ENCODE measurements at regions not wholly inside any gene's neighbourhood (a gene's known extent, or its start where the extent isn't known, plus 50 kb on each side); places are given as distances from the start of the nearest gene placed in this dataset.
"Not testable (repeated sequence)": the region's sequence is repeated elsewhere in the genome, so short reads cannot be mapped to it uniquely, and the experiment has no call there.

DNA sequence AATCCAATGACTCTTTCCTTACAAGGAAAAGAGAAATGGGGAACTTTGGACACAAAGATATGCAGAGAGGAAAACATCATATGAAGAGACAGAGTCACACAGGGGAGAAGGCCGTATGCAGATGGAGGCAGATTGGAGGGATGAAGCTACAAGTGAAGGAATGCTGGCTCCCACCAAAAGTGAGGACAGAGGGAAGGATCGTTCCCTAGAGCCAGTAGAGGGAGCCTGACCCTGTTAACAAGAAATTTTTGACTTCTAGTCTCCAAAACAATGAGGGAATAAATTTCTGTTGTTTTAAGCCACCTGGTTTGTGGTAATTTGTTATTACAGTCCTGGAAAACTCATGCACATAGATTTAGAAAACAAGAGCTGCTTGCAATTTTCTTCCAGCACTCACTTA is 169.3 kb downstream of the PMAIP1 start:
- FAIRE-seq (no peak), DNase-seq (ENCODE audit: insufficient read length, low spot score) (no peak)
- TF ChIP-seq, protein P1, sequence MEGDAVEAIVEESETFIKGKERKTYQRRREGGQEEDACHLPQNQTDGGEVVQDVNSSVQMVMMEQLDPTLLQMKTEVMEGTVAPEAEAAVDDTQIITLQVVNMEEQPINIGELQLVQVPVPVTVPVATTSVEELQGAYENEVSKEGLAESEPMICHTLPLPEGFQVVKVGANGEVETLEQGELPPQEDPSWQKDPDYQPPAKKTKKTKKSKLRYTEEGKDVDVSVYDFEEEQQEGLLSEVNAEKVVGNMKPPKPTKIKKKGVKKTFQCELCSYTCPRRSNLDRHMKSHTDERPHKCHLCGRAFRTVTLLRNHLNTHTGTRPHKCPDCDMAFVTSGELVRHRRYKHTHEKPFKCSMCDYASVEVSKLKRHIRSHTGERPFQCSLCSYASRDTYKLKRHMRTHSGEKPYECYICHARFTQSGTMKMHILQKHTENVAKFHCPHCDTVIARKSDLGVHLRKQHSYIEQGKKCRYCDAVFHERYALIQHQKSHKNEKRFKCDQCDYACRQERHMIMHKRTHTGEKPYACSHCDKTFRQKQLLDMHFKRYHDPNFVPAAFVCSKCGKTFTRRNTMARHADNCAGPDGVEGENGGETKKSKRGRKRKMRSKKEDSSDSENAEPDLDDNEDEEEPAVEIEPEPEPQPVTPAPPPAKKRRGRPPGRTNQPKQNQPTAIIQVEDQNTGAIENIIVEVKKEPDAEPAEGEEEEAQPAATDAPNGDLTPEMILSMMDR (IDR thresholded peaks at IDR 0.05; ENCODE audit: insufficient read depth, missing control alignments), result peak; percentile 5

DNA sequence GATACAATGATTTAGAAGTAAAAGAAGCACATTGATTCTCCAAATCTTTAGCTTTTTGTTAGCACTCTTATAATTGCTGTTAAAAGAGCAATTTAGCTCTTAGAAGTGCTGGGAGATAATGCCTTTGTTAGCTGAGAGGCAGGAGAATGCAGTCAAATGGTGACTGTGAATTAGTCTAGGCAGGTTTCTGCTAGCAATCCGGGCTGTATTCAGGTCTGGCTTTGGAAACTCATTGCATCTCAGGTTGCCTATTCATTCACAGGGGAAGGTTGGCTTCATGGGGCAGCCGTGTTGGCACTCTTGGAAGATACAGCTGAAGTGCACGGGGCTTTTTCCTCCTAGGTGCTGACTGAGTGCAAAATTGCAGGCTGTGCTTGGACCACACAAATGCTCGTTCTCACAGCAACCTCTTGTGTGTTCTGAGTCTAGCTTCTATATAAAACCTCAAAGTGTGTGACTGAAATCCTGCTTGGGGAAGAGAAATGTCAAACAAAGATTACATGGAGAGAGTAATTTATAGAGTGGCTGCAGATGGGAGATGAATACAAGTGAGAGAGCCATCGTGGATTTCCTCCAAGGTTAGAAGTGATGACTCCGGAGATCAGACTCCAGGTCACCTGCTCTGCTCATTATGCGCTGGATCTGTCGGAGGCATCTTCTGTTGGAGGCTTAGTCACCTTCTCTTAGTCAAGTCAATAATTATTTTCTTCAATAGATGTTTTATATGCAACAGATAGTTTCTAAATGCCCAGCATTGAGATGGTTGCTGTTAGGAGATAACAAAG is 167.8 kb downstream of the PMAIP1 start:
- TF ChIP-seq, protein P1 (IDR thresholded peaks at IDR 0.05; ENCODE audit: insufficient read depth, missing control alignments), result no peak
- FAIRE-seq (peak; percentile 46), DNase-seq (ENCODE audit: insufficient read length, low spot score) (no peak)

DNA sequence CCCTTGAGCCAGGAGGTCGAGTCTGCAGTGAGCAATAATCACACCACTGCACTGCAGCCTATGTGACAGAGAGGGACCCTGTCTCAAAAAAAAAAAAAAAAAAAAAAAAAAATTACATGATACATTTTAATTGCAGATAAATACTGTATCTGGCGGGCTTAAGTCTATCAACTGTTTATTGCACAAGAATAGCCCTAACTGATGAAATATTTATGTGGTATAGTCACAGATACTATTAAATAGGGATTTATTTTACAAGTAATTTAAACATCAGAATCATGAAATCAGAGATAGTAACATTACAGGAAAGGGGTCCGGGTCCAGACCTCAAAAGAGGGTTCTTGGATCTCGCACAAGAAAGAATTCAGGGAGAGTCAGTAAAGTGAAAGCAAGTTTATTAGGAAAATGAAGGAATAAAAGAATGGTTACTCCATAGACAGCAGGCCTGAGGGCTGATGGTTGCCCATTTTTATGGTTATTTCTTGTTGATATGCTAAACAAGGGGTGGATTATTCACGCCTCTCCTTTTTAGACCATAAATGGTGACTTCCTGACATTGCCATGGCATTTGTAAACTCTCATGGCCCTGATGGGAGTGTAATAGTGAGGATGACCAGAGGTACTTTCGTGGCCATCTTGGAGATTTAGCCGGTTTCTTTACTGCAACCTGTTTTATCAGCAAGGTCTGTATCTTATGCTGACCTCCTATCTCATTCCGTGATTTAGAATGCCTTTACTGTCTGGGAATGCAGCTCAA is 166.6 kb downstream of the PMAIP1 start:
- TF ChIP-seq, protein P1 (IDR thresholded peaks at IDR 0.05; ENCODE audit: insufficient read depth, missing control alignments), result no peak

DNA sequence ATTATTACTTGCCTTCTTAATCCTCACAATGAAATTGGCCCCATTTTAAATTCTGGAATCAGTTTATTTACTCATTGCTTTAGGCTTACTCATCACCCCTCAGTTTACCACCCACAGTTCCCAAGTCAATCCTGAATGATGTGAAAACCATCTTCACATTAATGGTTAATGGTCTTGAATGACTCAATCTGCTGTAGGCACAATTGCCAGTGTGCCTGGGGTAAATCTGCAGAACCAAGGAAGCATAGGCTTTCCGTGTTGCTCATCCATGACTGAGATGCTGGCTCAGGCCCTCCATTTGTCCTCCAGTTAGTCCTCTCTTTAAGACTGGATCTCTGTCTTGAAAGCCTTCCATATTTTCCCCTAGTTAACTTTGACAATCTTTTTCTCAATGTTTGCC is 164.5 kb downstream of the PMAIP1 start:
- FAIRE-seq (peak; percentile 96), DNase-seq (ENCODE audit: insufficient read length, low spot score) (no peak)
- TF ChIP-seq, protein P1 (IDR thresholded peaks at IDR 0.05; ENCODE audit: insufficient read depth, missing control alignments), result no peak

More for the DNA sequence above, 166.6 kb downstream of the PMAIP1 start:
- DNase-seq (ENCODE audit: insufficient read length, low spot score) (no peak), FAIRE-seq (peak; percentile 98)

DNA sequence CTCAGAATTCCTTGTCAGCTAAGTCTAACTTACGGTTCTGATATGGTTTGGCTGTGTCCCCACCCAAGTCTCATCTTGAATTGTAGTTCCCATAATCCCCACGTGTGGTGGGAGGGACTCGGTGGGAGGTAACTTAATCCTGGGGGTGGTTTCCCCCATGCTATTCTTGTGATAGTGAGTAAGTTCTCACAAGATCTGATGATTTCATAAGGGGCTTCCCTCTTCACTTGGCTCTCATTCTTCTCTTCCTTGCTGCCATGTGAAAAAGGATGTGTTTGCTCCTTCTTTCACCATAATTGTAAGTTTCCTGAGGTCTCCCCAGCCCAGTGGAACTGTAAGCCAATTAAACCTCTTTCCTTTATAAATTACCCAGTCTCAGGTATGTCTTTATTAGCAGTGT is 163.0 kb downstream of the PMAIP1 start:
- peak; percentile 85 for FAIRE-seq
- not testable (repeated sequence) for DNase-seq (ENCODE audit: insufficient read length, low spot score)

DNA sequence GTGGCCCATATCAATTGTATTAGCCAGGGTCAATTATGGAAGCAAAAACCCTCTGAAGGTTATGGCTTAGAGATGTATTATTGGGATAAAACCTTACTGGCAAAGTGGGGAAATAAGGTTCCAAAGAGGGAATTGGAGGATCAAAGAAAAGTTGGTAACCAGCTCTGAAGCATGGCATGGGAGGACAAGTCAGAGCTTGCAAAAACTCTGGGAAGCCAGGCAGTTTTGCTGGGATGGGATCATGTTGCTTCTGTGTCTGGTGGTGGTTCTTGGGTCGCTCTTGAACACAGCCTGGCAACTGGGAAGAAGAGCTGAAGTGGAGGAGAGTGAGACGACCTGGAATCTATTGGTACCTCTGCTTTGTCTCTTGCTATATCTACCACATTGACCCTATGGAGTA is 162.6 kb downstream of the PMAIP1 start:
- TF ChIP-seq, protein P1 (IDR thresholded peaks at IDR 0.05; ENCODE audit: insufficient read depth, missing control alignments), result no peak
- FAIRE-seq (no peak), DNase-seq (ENCODE audit: insufficient read length, low spot score) (no peak)

DNA sequence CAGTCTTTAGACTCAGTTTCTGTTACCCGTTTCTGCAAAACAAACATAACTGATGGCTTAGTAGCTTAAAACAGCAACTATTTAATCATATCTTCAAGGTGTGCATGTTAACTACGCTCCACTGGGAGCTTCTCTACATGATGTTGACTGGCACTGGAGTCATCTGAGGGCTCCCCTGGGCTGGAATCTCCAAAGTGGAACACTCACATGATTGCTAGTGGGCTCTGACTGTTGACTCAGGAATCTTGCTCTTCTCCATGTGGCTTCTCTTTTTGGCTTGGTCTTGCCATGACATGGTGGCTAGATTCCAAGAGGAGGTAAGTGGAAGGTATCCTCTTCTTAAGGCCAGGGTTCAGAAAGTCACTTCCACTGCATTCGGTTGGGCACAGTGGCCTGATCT is 160.8 kb downstream of the PMAIP1 start:
- FAIRE-seq (peak; percentile 61), DNase-seq (ENCODE audit: insufficient read length, low spot score) (no peak)
- TF ChIP-seq, protein P1 (IDR thresholded peaks at IDR 0.05; ENCODE audit: insufficient read depth, missing control alignments), result no peak
